Mesothelial cell of epicardium (in vitro differentiated cells): ENCODE measurements at regions not wholly inside any gene's neighbourhood (a gene's known extent, or its start where the extent isn't known, plus 50 kb on each side); places are given as distances from the start of the nearest gene placed in this dataset.

Source experiments
- DNase-seq, 2 experiments: peaks; one replicate each; pipeline ENCODE4 v3.0.0; 2021; ENCODE audit warnings: low spot score in 2 of 2; ENCODE audit not compliant: unreplicated experiment in 2 of 2
- H3K27ac Mint-ChIP-seq: 2 replicates; pipeline ENCODE4 v1.8.0; 2021; ENCODE audit warnings: mixed read lengths
- H3K27me3 Mint-ChIP-seq: 2 replicates; pipeline ENCODE4 v1.8.0; 2021; ENCODE audit warnings: low read depth, mixed read lengths
- H3K36me3 Mint-ChIP-seq: 2 replicates; pipeline ENCODE4 v1.8.0; 2021; ENCODE audit warnings: mixed read lengths
- H3K4me1 Mint-ChIP-seq: 2 replicates; pipeline ENCODE4 v1.8.0; 2021; ENCODE audit warnings: mixed read lengths
- H3K4me3 Mint-ChIP-seq: 2 replicates; pipeline ENCODE4 v1.8.0; 2021; ENCODE audit warnings: mild to moderate bottlenecking, moderate library complexity, mixed read lengths
- H3K9me3 Mint-ChIP-seq: 2 replicates; pipeline ENCODE4 v1.8.0; 2021; ENCODE audit warnings: mixed read lengths
- TF ChIP-seq, protein P1 (sequence below): fragments of 200-600 bp; sonication (generic); IDR thresholded peaks from one replicate; pipeline ENCODE4 v1.5.0; 2021; ENCODE audit warnings: antibody characterized with exemption; ENCODE audit not compliant: unreplicated experiment

DNA sequence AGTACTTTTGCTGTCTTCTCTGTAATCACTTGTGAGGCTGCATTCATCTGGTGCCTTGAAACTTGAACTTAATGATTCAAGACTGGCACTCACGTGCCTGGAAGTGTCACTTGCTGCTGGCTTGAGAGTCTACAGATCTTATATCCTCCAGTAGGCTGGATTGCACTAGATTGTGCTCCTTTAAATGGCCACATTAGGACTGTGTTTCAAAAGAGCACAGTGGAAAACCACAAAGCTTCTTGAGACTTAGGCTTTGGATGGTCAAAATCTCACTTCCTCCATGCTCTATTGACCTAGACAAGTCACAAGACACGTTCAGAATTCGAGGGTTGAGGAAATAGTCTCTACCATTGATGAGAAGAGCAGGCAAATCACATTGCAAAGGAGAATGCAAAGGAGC is 1278.8 kb upstream of the MIR17HG start:
- TF ChIP-seq, protein P1, sequence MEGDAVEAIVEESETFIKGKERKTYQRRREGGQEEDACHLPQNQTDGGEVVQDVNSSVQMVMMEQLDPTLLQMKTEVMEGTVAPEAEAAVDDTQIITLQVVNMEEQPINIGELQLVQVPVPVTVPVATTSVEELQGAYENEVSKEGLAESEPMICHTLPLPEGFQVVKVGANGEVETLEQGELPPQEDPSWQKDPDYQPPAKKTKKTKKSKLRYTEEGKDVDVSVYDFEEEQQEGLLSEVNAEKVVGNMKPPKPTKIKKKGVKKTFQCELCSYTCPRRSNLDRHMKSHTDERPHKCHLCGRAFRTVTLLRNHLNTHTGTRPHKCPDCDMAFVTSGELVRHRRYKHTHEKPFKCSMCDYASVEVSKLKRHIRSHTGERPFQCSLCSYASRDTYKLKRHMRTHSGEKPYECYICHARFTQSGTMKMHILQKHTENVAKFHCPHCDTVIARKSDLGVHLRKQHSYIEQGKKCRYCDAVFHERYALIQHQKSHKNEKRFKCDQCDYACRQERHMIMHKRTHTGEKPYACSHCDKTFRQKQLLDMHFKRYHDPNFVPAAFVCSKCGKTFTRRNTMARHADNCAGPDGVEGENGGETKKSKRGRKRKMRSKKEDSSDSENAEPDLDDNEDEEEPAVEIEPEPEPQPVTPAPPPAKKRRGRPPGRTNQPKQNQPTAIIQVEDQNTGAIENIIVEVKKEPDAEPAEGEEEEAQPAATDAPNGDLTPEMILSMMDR = no peak
- H3K27me3 Mint-ChIP-seq = no peaks in the 10 kb centered on the region
- H3K36me3 Mint-ChIP-seq = no peaks in the 10 kb centered on the region
- no peaks in the 10 kb centered on the region for H3K4me1 Mint-ChIP-seq
- DNase-seq = no peak
- no peak overlapping the region for H3K4me3 Mint-ChIP-seq
- H3K27ac Mint-ChIP-seq = no peak overlapping the region
- H3K9me3 Mint-ChIP-seq = peaks cover 6% of the 10 kb centered on the region

DNA sequence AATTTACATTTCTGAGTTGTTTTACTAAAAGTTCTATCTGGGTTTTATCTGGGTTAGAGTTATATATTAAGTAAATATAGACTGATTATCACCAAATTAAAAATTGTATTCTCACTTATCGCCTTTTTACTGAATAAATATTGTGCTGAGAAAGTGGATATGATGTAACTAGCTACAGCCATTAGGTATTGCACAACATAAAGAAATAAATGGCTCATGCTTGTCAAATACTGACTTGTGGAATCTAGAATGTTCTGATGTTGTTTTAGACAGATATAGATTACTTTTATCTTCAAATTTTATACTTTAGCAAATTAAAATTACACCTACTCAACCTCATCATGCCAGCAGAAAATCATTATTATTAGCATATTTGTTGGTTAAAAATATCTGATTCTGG is 1277.1 kb upstream of the MIR17HG start:
- Mint-ChIP-seq H3K9me3 (no peaks in the 10 kb centered on the region), H3K27me3 (no peaks in the 10 kb centered on the region), H3K36me3 (no peaks in the 10 kb centered on the region), H3K4me3 (no peak overlapping the region), H3K27ac (no peak overlapping the region), H3K4me1 (no peaks in the 10 kb centered on the region)
- TF ChIP-seq, protein P1 = no peak
- no peak for DNase-seq

DNA sequence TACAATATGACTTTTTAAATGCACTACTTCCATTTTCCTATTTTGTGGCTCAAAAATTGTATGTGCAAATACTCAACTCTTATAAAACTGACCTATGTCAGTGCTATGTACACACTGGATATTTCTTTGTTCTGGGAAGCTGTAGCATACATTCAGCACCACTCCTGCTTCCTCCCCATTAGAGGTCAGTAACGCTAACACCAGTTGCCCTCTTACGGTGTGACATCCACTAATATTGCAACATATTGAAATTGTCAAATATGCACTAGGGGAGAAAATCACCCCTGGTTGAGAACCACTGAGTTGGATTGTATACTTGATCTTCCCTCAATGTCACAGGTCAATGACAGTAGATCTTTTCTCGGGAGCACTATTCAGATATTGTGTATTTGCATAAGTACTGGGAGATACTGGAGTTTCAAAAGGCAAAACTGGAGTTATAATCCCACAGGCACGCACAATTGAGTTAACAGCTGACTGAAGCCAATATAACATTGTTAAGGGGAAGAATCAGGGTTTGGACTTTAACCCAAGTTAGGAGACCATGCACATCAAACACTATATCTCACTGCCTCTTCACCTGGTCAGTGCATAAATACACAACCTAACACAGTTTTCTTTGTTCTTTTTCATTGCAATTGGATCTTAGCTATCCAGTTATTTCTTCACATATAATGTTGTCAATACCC is 1276.5 kb upstream of the MIR17HG start:
- no peak for DNase-seq

DNA sequence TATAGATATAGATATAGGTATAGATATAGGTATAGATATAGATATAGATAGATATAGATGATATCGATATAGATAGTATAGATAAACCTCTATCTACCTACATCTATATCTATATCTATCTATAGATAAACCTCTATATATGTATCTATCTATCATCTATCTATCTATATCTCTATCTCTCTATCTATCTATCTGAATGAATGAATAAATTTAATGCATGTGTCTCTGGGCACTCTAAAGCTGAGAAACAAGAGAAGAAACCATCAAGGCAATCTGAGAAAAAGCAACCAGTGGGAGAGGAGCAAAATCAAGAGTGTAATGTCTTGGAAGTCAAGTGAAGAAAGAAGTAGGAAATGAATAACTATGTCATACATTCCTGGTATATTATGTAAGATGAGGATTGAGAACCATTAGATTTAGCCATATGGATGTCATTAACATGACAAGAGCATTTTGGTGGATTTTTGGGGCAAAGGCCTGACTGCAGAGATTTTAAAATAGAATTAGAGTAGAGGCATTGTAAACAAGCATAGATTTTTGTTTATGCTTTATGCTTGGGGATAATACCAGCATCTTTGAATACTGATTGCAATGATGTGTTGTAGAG is 1262.7 kb upstream of the MIR17HG start:
- DNase-seq = no peak
- Mint-ChIP-seq H3K36me3 (no peaks in the 10 kb centered on the region), H3K4me1 (no peaks in the 10 kb centered on the region), H3K9me3 (peaks cover 7% of the 10 kb centered on the region), H3K4me3 (no peak overlapping the region), H3K27me3 (no peaks in the 10 kb centered on the region), H3K27ac (no peak overlapping the region)
- TF ChIP-seq, protein P1 = no peak

More for the DNA sequence above, 1276.5 kb upstream of the MIR17HG start:
- Mint-ChIP-seq H3K4me1 (no peaks in the 10 kb centered on the region), H3K9me3 (no peaks in the 10 kb centered on the region), H3K4me3 (no peak overlapping the region), H3K27me3 (no peaks in the 10 kb centered on the region), H3K36me3 (no peaks in the 10 kb centered on the region), H3K27ac (no peak overlapping the region)
- TF ChIP-seq, protein P1 = no peak

DNA sequence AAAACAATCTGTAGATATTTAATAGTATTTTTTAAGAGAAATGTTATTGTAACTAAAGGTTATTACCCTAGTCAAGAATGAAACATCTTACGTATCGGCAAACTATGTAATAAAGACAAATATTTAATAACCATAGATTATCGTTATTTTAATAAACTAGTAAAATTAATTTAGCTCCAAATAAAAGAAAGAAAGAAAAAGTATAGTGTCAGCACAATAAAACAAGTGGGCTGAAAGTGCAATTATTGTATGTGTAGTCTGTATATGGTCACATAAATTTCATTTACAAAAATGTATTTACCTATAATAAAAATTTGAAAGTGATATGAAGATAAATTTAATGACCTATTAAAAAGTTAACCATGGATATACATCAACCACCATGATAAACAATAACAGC is 1258.4 kb upstream of the MIR17HG start:
- DNase-seq = no peak
- no peaks in the 10 kb centered on the region for H3K4me1 Mint-ChIP-seq
- no peak overlapping the region for H3K27ac Mint-ChIP-seq
- TF ChIP-seq, protein P1 = no peak
- H3K4me3 Mint-ChIP-seq = no peak overlapping the region
- no peaks in the 10 kb centered on the region for H3K27me3 Mint-ChIP-seq
- no peaks in the 10 kb centered on the region for H3K9me3 Mint-ChIP-seq
- no peaks in the 10 kb centered on the region for H3K36me3 Mint-ChIP-seq
